HL-60 (cell line): ENCODE measurements at regions not wholly inside any gene's neighbourhood (a gene's known extent, or its start where the extent isn't known, plus 50 kb on each side); places are given as distances from the start of the nearest gene placed in this dataset.
"Not testable (repeated sequence)": the region's sequence is repeated elsewhere in the genome, so short reads cannot be mapped to it uniquely, and the experiment has no call there.

Experiments
- GABPA ChIP-seq: IDR thresholded peaks from 2 replicates; pipeline ENCODE4 v1.6.1; 2012; ENCODE audit warnings: low read depth
- POLR2AphosphoS5 ChIP-seq: IDR thresholded peaks from 2 replicates; pipeline ENCODE4 v1.6.1; 2012; ENCODE audit warnings: low read depth
- SPI1 ChIP-seq: IDR thresholded peaks from 2 replicates; pipeline ENCODE4 v1.6.1; 2012; ENCODE audit warnings: low read depth, mild to moderate bottlenecking, borderline replicate concordance
- TF ChIP-seq, protein P1 (sequence below): IDR thresholded peaks from one replicate; pipeline ENCODE4 v1.5.1; 2011; ENCODE audit warnings: low read length, control low read depth, inconsistent platforms; ENCODE audit not compliant: insufficient read depth

DNA sequence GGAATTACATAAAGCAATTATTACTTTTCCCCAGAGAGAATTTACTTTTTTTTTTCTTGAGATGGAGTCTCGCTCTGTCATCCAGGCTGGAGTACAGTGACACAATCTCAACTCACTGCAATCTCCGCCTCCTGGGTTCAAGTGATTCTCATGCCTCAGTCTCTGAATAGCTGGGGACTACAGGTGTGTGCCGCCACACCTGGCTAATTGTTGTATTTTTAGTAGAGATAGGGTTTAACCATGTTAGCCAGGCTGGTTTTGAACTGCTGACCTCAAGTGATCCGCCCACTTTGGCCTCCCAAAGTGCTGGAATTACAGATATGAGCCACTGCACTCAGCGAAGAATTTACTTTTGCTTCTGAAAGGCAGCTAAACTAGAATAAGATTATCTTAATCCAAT lies 181.6 kb downstream of the DLEU7 start:
- TF ChIP-seq, protein P1, sequence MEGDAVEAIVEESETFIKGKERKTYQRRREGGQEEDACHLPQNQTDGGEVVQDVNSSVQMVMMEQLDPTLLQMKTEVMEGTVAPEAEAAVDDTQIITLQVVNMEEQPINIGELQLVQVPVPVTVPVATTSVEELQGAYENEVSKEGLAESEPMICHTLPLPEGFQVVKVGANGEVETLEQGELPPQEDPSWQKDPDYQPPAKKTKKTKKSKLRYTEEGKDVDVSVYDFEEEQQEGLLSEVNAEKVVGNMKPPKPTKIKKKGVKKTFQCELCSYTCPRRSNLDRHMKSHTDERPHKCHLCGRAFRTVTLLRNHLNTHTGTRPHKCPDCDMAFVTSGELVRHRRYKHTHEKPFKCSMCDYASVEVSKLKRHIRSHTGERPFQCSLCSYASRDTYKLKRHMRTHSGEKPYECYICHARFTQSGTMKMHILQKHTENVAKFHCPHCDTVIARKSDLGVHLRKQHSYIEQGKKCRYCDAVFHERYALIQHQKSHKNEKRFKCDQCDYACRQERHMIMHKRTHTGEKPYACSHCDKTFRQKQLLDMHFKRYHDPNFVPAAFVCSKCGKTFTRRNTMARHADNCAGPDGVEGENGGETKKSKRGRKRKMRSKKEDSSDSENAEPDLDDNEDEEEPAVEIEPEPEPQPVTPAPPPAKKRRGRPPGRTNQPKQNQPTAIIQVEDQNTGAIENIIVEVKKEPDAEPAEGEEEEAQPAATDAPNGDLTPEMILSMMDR, result not testable (repeated sequence)
- not testable (repeated sequence) for TF ChIP-seq GABPA, POLR2AphosphoS5, SPI1
